GM12878 (cell line): ENCODE measurements at regions not wholly inside any gene's neighbourhood (a gene's known extent, or its start where the extent isn't known, plus 50 kb on each side); places are given as distances from the start of the nearest gene placed in this dataset.

Experiments
- ATAC-seq: fragments of 200-7000 bp; cut with Tn5 transposase; 3 replicates; pipeline ENCODE4 v1.9.1; 2020; ENCODE audit warnings: mild to moderate bottlenecking, moderate library complexity
- BruUV-seq: library from RNA; stranded (reverse); fragments of 400-500 nt; replicated peaks from 2 replicates; lab custom pipeline; 2021; lab: Mats Ljungman, UMichigan
- CTCF ChIA-PET: fragments of 300-600 bp; sonication (Branson Sonifier 250); formaldehyde crosslinking; extraction: SDS; loops from one replicate; lab custom pipeline; 2021; ENCODE audit warnings: inconsistent platforms; lab: Yijun Ruan, JAX
- POLR2A ChIA-PET: fragments of 350-600 bp; formaldehyde crosslinking; extraction: SDS; loops from one replicate; lab custom pipeline; 2021; ENCODE audit warnings: inconsistent platforms; lab: Charles Lee
- RAD21 ChIA-PET: fragments of 300-600 bp; sonication (Branson Sonifier 250); formaldehyde crosslinking; loops from one replicate; lab custom pipeline; 2023; ENCODE audit warnings: antibody characterized with exemption; ENCODE audit not compliant: unreplicated experiment; lab: Charles Lee
- SMC1A ChIA-PET: fragments of 300-600 bp; sonication (Branson Sonifier 250); formaldehyde crosslinking; loops from one replicate; lab custom pipeline; 2023; ENCODE audit not compliant: unreplicated experiment, uncharacterized antibody; lab: Charles Lee
- DNase-seq: peaks from one replicate; pipeline ENCODE4 v3.0.0-alpha.2; 2011; ENCODE audit warnings: low read depth, low spot score
- FAIRE-seq: peaks from 3 replicates; lab custom pipeline; 2011; peaks lifted over from hg19 to GRCh38; lab: Jason Lieb, UNC
- H2AFZ ChIP-seq: 2 replicates; pipeline ENCODE4 v1.6.0; 2011; ENCODE audit warnings: low read depth, low read length, control low read depth; ENCODE audit not compliant: control insufficient read depth
- H3K27ac ChIP-seq: 2 replicates; pipeline ENCODE4 v1.5.1; 2011; ENCODE audit warnings: control low read depth; ENCODE audit not compliant: control insufficient read depth, insufficient read depth
- H3K27me3 ChIP-seq, 2 experiments: replicated peaks in 1 of 2; 2 replicates each; pipeline versions ENCODE4 v1.6.0 to v1.6.1; 2011; ENCODE audit warnings: low read length in 1 of 2; ENCODE audit not compliant: control insufficient read depth in 2 of 2, insufficient read depth in 2 of 2
- H3K36me3 ChIP-seq, 2 experiments: 2 replicates each; pipeline ENCODE4 v1.5.1; 2011; ENCODE audit warnings: low read length in 1 of 2; ENCODE audit not compliant: control insufficient read depth in 2 of 2, insufficient read depth in 2 of 2
- H3K4me1 ChIP-seq: 2 replicates; pipeline ENCODE4 v1.6.1; 2011; ENCODE audit warnings: mild to moderate bottlenecking, low read length, moderate library complexity, mixed read lengths; ENCODE audit not compliant: control insufficient read depth, insufficient read depth
- H3K4me2 ChIP-seq: 2 replicates; pipeline ENCODE4 v1.6.0; 2011; ENCODE audit warnings: control low read depth; ENCODE audit not compliant: control insufficient read depth, insufficient read depth
- H3K4me3 ChIP-seq: fragments of 200-600 bp; sonication (generic); 2 replicates; pipeline ENCODE4 v1.5.1; 2016
- H3K79me2 ChIP-seq: 2 replicates; pipeline ENCODE4 v1.6.0; 2011; ENCODE audit warnings: low read length; ENCODE audit not compliant: control insufficient read depth, insufficient read depth
- H3K9ac ChIP-seq: 2 replicates; pipeline ENCODE4 v1.8.0; 2011; ENCODE audit warnings: low read length, control low read depth, mixed read lengths; ENCODE audit not compliant: control insufficient read depth, insufficient read depth
- H3K9me3 ChIP-seq: replicated peaks from 3 replicates; pipeline ENCODE4 v1.5.1; 2011; ENCODE audit warnings: mild to moderate bottlenecking, low read length; ENCODE audit not compliant: control insufficient read depth, insufficient read depth
- H4K20me1 ChIP-seq: 2 replicates; pipeline ENCODE4 v1.6.0; 2011; ENCODE audit not compliant: control insufficient read depth, insufficient read depth
- DPF2 ChIP-seq: fragments of 450-650 bp; IDR thresholded peaks from 2 replicates; pipeline ENCODE4 v1.6.1; 2017; ENCODE audit warnings: mild to moderate bottlenecking
- EED ChIP-seq: sonication (generic); IDR thresholded peaks from 2 replicates; pipeline ENCODE4 v1.6.1; 2016; ENCODE audit warnings: antibody characterized with exemption, low read depth
- HDAC6 ChIP-seq: fragments of 200-600 bp; sonication (generic); IDR thresholded peaks from one replicate; pipeline ENCODE4 v1.8.0; 2017; ENCODE audit warnings: antibody characterized with exemption; ENCODE audit not compliant: unreplicated experiment
- IRF3 ChIP-seq: fragments of 450-650 bp; IDR thresholded peaks from 2 replicates; pipeline ENCODE4 v1.6.1; 2014; ENCODE audit warnings: mild to moderate bottlenecking
- KDM1A ChIP-seq: fragments of 200-600 bp; sonication (generic); IDR thresholded peaks from 2 replicates; pipeline ENCODE4 v1.6.1; 2016; ENCODE audit warnings: borderline replicate concordance
- LARP7 ChIP-seq: fragments of 450-650 bp; IDR thresholded peaks from 2 replicates; pipeline ENCODE4 v1.6.1; 2017; ENCODE audit warnings: mild to moderate bottlenecking
- PAX8 ChIP-seq: fragments of 450-650 bp; IDR thresholded peaks from 2 replicates; pipeline ENCODE4 v1.6.1; 2017; ENCODE audit warnings: mild to moderate bottlenecking, moderate library complexity
- POLR2AphosphoS5 ChIP-seq: IDR thresholded peaks from 2 replicates; pipeline ENCODE4 v1.6.1; 2011; ENCODE audit warnings: mild to moderate bottlenecking, low read length, inconsistent platforms
- RBBP5 ChIP-seq: fragments of 200-600 bp; sonication (generic); conservative IDR thresholded peaks from 2 replicates; pipeline ENCODE4 v1.6.1; 2016
- RELA ChIP-seq: fragments of 450-650 bp; IDR thresholded peaks from 2 replicates; pipeline ENCODE4 v1.8.0; 2014; ENCODE audit warnings: borderline replicate concordance; ENCODE audit not compliant: partially characterized antibody
- SIX5 ChIP-seq: IDR thresholded peaks from 2 replicates; pipeline ENCODE4 v1.6.1; 2011; ENCODE audit warnings: mild to moderate bottlenecking, low read depth, low read length, moderate library complexity; ENCODE audit not compliant: severe bottlenecking
- SMARCA5 ChIP-seq: fragments of 450-650 bp; IDR thresholded peaks from 2 replicates; pipeline ENCODE4 v1.6.1; 2017; ENCODE audit warnings: mild to moderate bottlenecking
- STAT3 ChIP-seq: IDR thresholded peaks from 2 replicates; pipeline ENCODE4 v1.6.1; 2011; ENCODE audit warnings: low read depth, low read length, improper control_type of control experiment
- ZNF622 ChIP-seq: fragments of 450-650 bp; IDR thresholded peaks from 2 replicates; pipeline ENCODE4 v1.6.1; 2017; ENCODE audit warnings: mild to moderate bottlenecking, inconsistent platforms
- whole genome bisulfite sequencing: methylation state at CpG from one replicate; pipeline ENCODE4 v1.1.6; 2016; ENCODE audit warnings: low lambda C conversion rate; ENCODE audit not compliant: insufficient replicate concordance, insufficient coverage; ENCODE audit errors: missing lambda C conversion rate; 5-methylcytosine and 5-hydroxymethylcytosine counted together
- in situ Hi-C: fragments of 300-500 bp; cut with MboI; formaldehyde crosslinking; loops from 9 replicates; pipeline ENCODE4 v1.14.3; 2018; ENCODE audit warnings: mixed read lengths
- intact Hi-C: fragments of 100-400 bp; cut with micrococcal nuclease; formaldehyde crosslinking; loops from one replicate; pipeline ENCODE4 v1.14.2; 2022; ENCODE audit not compliant: unreplicated experiment
- TF ChIP-seq, protein P1 (sequence below): IDR thresholded peaks from 2 replicates; pipeline ENCODE4 v1.6.1; 2012; ENCODE audit warnings: low read depth, low read length, improper control_type of control experiment
- TF ChIP-seq, protein P2 (sequence below): fragments of 450-650 bp; IDR thresholded peaks from 2 replicates; pipeline ENCODE4 v1.6.1; 2016; ENCODE audit warnings: mild to moderate bottlenecking
- TF ChIP-seq, protein P3 (sequence below): fragments of 450-650 bp; IDR thresholded peaks from 2 replicates; pipeline ENCODE4 v1.6.1; 2017; ENCODE audit warnings: low read depth, mild to moderate bottlenecking, moderate library complexity

DNA sequence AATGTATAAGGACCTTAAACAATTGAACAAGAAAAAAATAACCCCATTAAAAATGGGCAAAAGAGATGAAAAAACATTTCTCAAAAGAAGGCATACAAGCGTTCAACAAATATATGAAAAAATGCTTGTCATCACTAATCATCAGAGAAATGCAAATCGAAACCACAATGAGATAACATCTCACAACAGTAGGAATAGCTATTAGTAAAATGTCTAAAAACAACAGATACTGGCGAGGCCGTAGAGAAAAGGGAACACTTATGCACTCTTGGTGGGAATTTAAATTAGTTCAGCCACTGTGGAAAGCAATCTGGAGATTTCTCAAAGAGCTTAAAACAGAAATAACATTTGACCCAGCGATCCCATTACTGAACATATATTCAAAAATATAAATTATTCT is 769.8 kb upstream of the MGAT4C start (continued):
- TF ChIP-seq, protein P1, sequence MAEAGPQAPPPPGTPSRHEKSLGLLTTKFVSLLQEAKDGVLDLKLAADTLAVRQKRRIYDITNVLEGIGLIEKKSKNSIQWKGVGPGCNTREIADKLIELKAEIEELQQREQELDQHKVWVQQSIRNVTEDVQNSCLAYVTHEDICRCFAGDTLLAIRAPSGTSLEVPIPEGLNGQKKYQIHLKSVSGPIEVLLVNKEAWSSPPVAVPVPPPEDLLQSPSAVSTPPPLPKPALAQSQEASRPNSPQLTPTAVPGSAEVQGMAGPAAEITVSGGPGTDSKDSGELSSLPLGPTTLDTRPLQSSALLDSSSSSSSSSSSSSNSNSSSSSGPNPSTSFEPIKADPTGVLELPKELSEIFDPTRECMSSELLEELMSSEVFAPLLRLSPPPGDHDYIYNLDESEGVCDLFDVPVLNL, result no peak

- RAD21 ChIA-PET, result no interaction called here
- H3K36me3 ChIP-seq, result no peaks in the 10 kb centered on the region
- intact Hi-C loops, result no loop called here
- no peak for TF ChIP-seq EED
- TF ChIP-seq POLR2AphosphoS5, result no peak
- no peak for TF ChIP-seq KDM1A
- no peak for TF ChIP-seq IRF3
- TF ChIP-seq PAX8, result no peak
- no peak for TF ChIP-seq ZNF622
- TF ChIP-seq DPF2, result no peak
- no peak for TF ChIP-seq SIX5
- no peak for TF ChIP-seq HDAC6
- no peak for TF ChIP-seq SMARCA5
- TF ChIP-seq RELA, result no peak
- TF ChIP-seq, protein P2, sequence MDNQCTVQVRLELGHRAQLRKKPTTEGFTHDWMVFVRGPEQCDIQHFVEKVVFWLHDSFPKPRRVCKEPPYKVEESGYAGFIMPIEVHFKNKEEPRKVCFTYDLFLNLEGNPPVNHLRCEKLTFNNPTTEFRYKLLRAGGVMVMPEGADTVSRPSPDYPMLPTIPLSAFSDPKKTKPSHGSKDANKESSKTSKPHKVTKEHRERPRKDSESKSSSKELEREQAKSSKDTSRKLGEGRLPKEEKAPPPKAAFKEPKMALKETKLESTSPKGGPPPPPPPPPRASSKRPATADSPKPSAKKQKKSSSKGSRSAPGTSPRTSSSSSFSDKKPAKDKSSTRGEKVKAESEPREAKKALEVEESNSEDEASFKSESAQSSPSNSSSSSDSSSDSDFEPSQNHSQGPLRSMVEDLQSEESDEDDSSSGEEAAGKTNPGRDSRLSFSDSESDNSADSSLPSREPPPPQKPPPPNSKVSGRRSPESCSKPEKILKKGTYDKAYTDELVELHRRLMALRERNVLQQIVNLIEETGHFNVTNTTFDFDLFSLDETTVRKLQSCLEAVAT, result no peak
- no peak for TF ChIP-seq STAT3
- TF ChIP-seq LARP7, result no peak
- TF ChIP-seq, protein P3, sequence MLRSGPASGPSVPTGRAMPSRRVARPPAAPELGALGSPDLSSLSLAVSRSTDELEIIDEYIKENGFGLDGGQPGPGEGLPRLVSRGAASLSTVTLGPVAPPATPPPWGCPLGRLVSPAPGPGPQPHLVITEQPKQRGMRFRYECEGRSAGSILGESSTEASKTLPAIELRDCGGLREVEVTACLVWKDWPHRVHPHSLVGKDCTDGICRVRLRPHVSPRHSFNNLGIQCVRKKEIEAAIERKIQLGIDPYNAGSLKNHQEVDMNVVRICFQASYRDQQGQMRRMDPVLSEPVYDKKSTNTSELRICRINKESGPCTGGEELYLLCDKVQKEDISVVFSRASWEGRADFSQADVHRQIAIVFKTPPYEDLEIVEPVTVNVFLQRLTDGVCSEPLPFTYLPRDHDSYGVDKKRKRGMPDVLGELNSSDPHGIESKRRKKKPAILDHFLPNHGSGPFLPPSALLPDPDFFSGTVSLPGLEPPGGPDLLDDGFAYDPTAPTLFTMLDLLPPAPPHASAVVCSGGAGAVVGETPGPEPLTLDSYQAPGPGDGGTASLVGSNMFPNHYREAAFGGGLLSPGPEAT, result no peak
- no peak for TF ChIP-seq RBBP5
Measured at GRCh38 chr12:87021400-87021799, 765.2 kb upstream of the MGAT4C start.

More at GRCh38 chr12:87021400-87021799, 765.2 kb upstream of the MGAT4C start:
- Histone ChIP-seq H3K4me1 (no peaks in the 10 kb centered on the region), H3K79me2 (no peaks in the 10 kb centered on the region), H3K9me3 (no peaks in the 10 kb centered on the region), H2AFZ (no peak overlapping the region), H3K4me2 (no peak overlapping the region), H3K27ac (no peak overlapping the region), H3K4me3 (no peak overlapping the region), H4K20me1 (no peaks in the 10 kb centered on the region), H3K9ac (no peak overlapping the region), H3K27me3 (no peaks in the 10 kb centered on the region)
- FAIRE-seq (no peak), ATAC-seq (no peak), DNase-seq (no peak)
- no TSS peak for BruUV-seq
- SMC1A ChIA-PET, result no interaction called here
- in situ Hi-C loops, result no loop called here
- POLR2A ChIA-PET, result no interaction called here
- 0% methylated on average over 2 of the region's 2 CpGs for WGBS
- CTCF ChIA-PET, result no interaction called here
